Mesothelial cell of epicardium (in vitro differentiated cells): ENCODE measurements at regions not wholly inside any gene's neighbourhood (a gene's known extent, or its start where the extent isn't known, plus 50 kb on each side); places are given as distances from the start of the nearest gene placed in this dataset.
A peak's percentile ranks its signal among the peaks of the same experiment; 100 is the strongest.

ENCODE experiments used
- DNase-seq, 2 experiments: peaks; one replicate each; pipeline ENCODE4 v3.0.0; 2021; ENCODE audit warnings: low spot score in 2 of 2; ENCODE audit not compliant: unreplicated experiment in 2 of 2
- H3K27ac Mint-ChIP-seq: 2 replicates; pipeline ENCODE4 v1.8.0; 2021; ENCODE audit warnings: mixed read lengths
- H3K27me3 Mint-ChIP-seq: 2 replicates; pipeline ENCODE4 v1.8.0; 2021; ENCODE audit warnings: low read depth, mixed read lengths
- H3K36me3 Mint-ChIP-seq: 2 replicates; pipeline ENCODE4 v1.8.0; 2021; ENCODE audit warnings: mixed read lengths
- H3K4me1 Mint-ChIP-seq: 2 replicates; pipeline ENCODE4 v1.8.0; 2021; ENCODE audit warnings: mixed read lengths
- H3K4me3 Mint-ChIP-seq: 2 replicates; pipeline ENCODE4 v1.8.0; 2021; ENCODE audit warnings: mild to moderate bottlenecking, moderate library complexity, mixed read lengths
- H3K9me3 Mint-ChIP-seq: 2 replicates; pipeline ENCODE4 v1.8.0; 2021; ENCODE audit warnings: mixed read lengths
- CTCF ChIP-seq: fragments of 200-600 bp; sonication (generic); IDR thresholded peaks from one replicate; pipeline ENCODE4 v1.5.0; 2021; ENCODE audit warnings: antibody characterized with exemption; ENCODE audit not compliant: unreplicated experiment

GRCh38 chr19:34305221-34306083, 51.1 kb downstream of the GARRE1 start:
- Mint-ChIP-seq H3K4me3 (no peak overlapping the region), H3K27ac (peak overlapping the region; percentile 18), H3K9me3 (no peaks in the 10 kb centered on the region), H3K4me1 (peaks cover 6% of the 10 kb centered on the region), H3K27me3 (no peaks in the 10 kb centered on the region), H3K36me3 (peaks cover 15% of the 10 kb centered on the region)
- no peak for DNase-seq
- no peak for TF ChIP-seq CTCF

GRCh38 chr19:34306213-34306661, 51.9 kb downstream of the GARRE1 start:
- Mint-ChIP-seq H3K4me1 (peaks cover 6% of the 10 kb centered on the region), H3K9me3 (no peaks in the 10 kb centered on the region), H3K4me3 (no peak overlapping the region), H3K27ac (no peak overlapping the region), H3K27me3 (no peaks in the 10 kb centered on the region), H3K36me3 (peaks cover 9% of the 10 kb centered on the region)
- no peak for TF ChIP-seq CTCF
- DNase-seq: no peak

- H3K27ac Mint-ChIP-seq: peak overlapping the region; percentile 13
Observed at GRCh38 chr19:34306824-34307223, 52.5 kb downstream of the GARRE1 start.

GRCh38 chr19:34308381-34309367, 54.3 kb downstream of the GARRE1 start:
- Mint-ChIP-seq H3K27me3 (no peaks in the 10 kb centered on the region), H3K36me3 (peaks cover 7% of the 10 kb centered on the region), H3K9me3 (no peaks in the 10 kb centered on the region), H3K4me1 (peaks cover 12% of the 10 kb centered on the region), H3K4me3 (no peak overlapping the region), H3K27ac (peak overlapping the region; percentile 47)
- TF ChIP-seq CTCF: no peak
- DNase-seq: no peak

More at GRCh38 chr19:34306824-34307223, 52.5 kb downstream of the GARRE1 start:
- TF ChIP-seq CTCF: no peak
- Mint-ChIP-seq H3K27me3 (no peaks in the 10 kb centered on the region), H3K9me3 (no peaks in the 10 kb centered on the region), H3K4me3 (no peak overlapping the region), H3K36me3 (peaks cover 9% of the 10 kb centered on the region), H3K4me1 (peaks cover 6% of the 10 kb centered on the region)
- DNase-seq: no peak

- no peak for TF ChIP-seq CTCF
- Mint-ChIP-seq H3K36me3 (peaks cover 7% of the 10 kb centered on the region), H3K27me3 (no peaks in the 10 kb centered on the region), H3K27ac (peak overlapping the region; percentile 68), H3K4me3 (no peak overlapping the region), H3K9me3 (no peaks in the 10 kb centered on the region), H3K4me1 (peaks cover 14% of the 10 kb centered on the region)
- DNase-seq: no peak
Observed at GRCh38 chr19:34309368-34310138, 55.2 kb downstream of the GARRE1 start.
